LoVo (cell line): ENCODE measurements at regions not wholly inside any gene's neighbourhood (a gene's known extent, or its start where the extent isn't known, plus 50 kb on each side); places are given as distances from the start of the nearest gene placed in this dataset.
A peak's percentile ranks its signal among the peaks of the same experiment; 100 is the strongest.
"Not testable (repeated sequence)": the region's sequence is repeated elsewhere in the genome, so short reads cannot be mapped to it uniquely, and the experiment has no call there.

Source experiments
- DNase-seq: peaks from one replicate; pipeline ENCODE4 v3.0.0-alpha.2; 2016; ENCODE audit warnings: low spot score

DNA sequence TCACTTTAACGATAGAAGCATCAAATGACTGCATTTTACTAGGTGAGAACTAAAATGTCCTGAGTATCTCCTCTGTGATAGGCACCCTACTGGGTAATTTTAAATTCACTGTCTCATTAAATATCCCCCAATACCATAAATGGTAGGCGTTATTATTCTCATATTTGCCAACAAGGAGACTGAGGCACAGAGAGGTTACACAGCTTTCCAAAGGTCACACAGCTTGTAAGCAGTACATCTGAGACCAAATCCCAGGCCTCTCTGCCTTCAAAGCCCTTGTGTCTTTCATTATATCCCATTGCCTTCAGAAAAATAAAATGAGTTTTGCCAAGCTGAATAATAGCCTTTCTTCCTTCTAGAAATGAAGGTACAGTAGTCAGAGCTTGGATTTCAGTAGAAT, 502.6 kb downstream of the HAPSTR1 start:
- DNase-seq = no peak

DNA sequence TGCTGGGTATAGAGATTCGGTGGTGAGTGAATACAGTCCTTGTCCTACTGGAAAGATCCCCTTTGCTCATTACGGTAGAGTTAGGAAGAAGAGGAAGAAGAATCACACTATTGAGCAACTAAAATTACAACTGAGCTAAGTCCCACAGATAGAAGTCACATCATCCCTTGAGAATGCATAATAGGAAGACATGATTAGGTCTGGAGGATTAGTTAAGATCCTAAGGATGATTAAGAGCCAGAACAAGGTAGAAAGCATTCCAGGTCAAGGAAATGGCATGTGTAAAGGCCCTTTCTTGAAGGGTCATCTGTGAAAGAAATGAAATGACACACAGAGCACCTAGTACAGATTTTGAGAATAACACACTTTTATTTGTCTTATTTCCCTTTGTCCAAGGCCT, 503.5 kb downstream of the HAPSTR1 start:
- no peak for DNase-seq

DNA sequence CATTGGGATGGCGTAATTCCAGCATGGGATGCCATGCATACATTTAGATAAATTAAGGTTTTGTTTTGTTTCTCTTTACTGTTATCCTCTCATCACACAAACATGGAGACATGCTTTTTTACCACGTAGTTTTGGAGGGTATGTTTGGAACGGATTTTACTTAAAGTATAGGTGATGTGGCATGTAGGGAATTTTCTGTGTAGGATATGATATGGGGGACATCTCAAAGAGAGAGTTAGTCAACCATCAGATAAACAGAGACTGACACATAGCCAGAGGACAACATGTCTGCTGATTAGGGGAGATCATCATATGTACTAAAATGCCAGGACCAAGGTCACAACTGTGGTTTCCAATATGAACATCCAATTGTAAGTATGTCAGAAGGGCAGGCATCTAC, 503.9 kb downstream of the HAPSTR1 start:
- no peak for DNase-seq

- no peak for DNase-seq
Measured at GRCh38 chr16:9596788-9597187, 505.3 kb downstream of the HAPSTR1 start.

- DNase-seq = no peak
Measured at GRCh38 chr16:9597967-9598730, 506.7 kb downstream of the HAPSTR1 start.

- no peak for DNase-seq
Measured at GRCh38 chr16:9598731-9599083, 507.3 kb downstream of the HAPSTR1 start.

GRCh38 chr16:9599415-9600120, 508.1 kb downstream of the HAPSTR1 start:
- no peak for DNase-seq

- no peak for DNase-seq
Measured at GRCh38 chr16:9602189-9602588, 510.7 kb downstream of the HAPSTR1 start.

- DNase-seq = no peak
Measured at GRCh38 chr16:9603316-9603715, 511.9 kb downstream of the HAPSTR1 start.

DNA sequence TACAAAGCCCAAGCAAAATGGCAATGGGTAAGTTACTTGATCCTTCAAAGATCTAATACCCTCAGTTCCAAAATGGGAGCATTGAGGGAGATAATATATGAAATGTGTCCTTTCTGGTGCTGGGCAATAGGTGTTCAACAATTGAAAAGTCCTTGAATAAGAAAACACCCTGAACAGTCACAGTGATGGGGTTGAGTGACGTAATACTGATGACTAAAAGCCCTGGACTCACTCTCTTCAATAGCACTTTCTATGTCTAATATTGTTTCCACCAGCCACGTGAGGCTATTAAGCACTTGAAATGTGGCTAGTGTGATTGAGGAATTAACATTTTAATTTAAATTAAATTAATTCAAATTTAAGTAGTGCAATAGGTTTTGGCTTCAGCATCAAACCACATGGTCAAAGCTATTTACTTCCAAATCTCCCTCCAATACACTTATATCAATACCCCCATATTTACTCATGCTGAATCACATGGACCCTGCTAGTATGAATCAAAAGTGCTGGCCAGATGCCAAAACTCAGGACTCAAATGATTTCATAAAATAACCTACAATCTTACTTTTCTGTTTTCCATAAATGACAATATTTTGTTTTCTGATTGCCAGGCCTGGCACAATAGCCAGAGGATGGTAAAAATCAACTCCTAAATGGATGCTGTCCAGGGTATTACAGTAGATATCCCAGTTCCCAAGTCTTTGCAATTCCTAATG, 516.2 kb downstream of the HAPSTR1 start:
- no peak for DNase-seq

- no peak for DNase-seq
Measured at GRCh38 chr16:9610727-9611126, 519.3 kb downstream of the HAPSTR1 start.

DNA sequence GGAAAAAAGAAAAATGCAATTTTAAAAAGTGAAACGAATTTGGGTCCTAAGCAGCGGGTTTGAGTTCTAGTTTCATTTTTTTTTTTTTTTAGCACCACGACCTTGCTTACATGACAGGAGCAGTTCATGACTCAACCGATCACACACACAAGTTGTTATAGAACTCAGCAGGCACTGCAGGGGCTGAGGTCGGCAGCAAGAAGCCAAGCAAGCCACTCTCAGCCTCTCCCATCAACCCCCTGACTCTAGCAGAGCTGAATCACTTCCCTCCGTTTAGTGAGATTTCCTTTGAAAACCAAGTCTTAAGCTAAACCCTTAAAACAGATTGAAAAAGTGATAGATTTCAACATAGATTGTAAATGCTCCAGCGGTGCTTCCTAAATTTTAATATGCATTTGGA, 520.8 kb downstream of the HAPSTR1 start:
- DNase-seq = no peak

GRCh38 chr16:9614389-9614788, 522.9 kb downstream of the HAPSTR1 start:
- DNase-seq = peak; percentile 7

DNA sequence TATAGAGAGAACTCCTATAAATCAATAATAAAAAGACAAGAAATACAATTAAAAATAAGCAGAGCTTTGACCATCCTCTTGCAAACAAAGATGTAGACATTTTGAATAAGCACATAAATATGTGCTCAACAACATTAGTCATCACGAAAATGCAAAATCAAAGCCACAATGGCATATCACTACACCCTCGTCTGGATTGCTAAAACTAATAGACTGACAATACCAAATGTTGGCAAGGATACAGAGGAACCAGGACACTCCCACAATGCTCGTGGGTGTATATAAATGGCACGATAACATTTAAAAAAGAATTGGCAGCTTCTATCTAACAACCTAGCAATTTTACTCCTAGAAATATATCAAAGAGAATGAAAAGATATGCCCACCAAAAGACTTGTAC, 530.8 kb downstream of the HAPSTR1 start:
- no peak for DNase-seq

- no peak for DNase-seq
Measured at GRCh38 chr16:9625122-9625521, 533.7 kb downstream of the HAPSTR1 start.

GRCh38 chr16:9627427-9627826, 536.0 kb downstream of the HAPSTR1 start:
- DNase-seq = no peak

DNA sequence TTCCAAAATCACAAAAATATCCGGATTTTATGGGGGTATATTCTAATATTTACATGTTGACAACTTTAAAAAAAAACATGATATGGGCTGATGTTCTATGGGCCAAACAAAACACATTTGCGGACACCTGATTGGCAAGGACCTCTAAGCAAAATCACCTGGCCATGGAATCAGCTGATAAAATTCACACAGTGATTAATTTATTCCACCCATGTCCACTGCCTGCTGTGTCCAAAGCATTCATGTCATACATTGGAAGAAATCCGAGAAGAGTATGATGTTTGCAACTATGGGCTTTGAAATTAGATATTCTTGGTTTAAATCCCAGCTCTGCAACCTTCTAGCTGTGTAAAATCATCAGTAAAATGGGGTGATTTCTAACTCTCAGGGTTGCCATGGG, 538.7 kb downstream of the HAPSTR1 start:
- no peak for DNase-seq

DNA sequence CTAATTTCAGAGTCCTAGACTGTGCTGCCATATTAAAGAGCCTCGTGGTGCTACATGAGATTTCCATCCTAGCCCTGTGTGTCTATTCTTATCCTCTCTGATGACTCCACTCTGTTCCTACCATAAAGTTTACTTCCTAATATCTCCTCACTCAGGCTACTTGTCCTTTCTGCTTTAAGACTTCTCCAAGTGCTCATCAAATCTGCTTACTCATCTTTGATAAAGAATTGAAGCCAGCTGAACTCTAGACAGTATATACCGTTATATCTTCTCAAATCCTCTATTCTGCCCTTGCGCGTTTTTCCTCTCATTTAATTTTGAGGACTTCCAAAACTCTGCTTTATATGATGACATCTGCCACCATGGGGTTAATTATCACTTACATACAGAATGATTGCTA, 539.5 kb downstream of the HAPSTR1 start:
- DNase-seq = no peak

- no peak for DNase-seq
Measured at GRCh38 chr16:9633844-9634243, 542.4 kb downstream of the HAPSTR1 start.

- DNase-seq = not testable (repeated sequence)
Measured at GRCh38 chr16:9635150-9635720, 543.8 kb downstream of the HAPSTR1 start.

GRCh38 chr16:9644258-9644657, 538.0 kb downstream of the GRIN2A start:
- DNase-seq = no peak

GRCh38 chr16:9645911-9646310, 536.3 kb downstream of the GRIN2A start:
- no peak for DNase-seq
